HCT116 (cell line): ENCODE measurements at regions not wholly inside any gene's neighbourhood (a gene's known extent, or its start where the extent isn't known, plus 50 kb on each side); places are given as distances from the start of the nearest gene placed in this dataset.

Source experiments
- ATAC-seq: fragments of 200-7000 bp; cut with Tn5 transposase; 2 replicates; pipeline ENCODE4 v1.9.1; 2020; ENCODE audit warnings: mild to moderate bottlenecking, moderate library complexity
- BruUV-seq: library from RNA; stranded (reverse); fragments of 400-500 nt; replicated peaks from 2 replicates; lab custom pipeline; 2021; lab: Mats Ljungman, UMichigan
- CTCF ChIA-PET: fragments of 300-600 bp; sonication (Branson Sonifier 250); formaldehyde crosslinking; loops from one replicate; lab custom pipeline; 2021; ENCODE audit warnings: antibody characterized with exemption; lab: Charles Lee
- POLR2A ChIA-PET: fragments of 300-600, 350-600 bp; sonication (Branson Sonifier 250); formaldehyde crosslinking; loops from one replicate; lab custom pipeline; 2021; ENCODE audit warnings: antibody characterized with exemption; lab: Charles Lee
- RAD21 ChIA-PET, 2 experiments: fragments of 300-600 bp; sonication (Branson Sonifier 250); formaldehyde crosslinking; loops; one replicate each; lab custom pipeline; 2023; ENCODE audit warnings: low total read pairs in 2 of 2; ENCODE audit not compliant: uncharacterized antibody in 2 of 2, unreplicated experiment in 2 of 2, low non-redundant PET in 1 of 2; lab: Charles Lee
- DNase-seq: peaks from one replicate; pipeline ENCODE4 v3.0.0-alpha.2; 2010; ENCODE audit warnings: low read depth, low spot score
- H2AFZ ChIP-seq: fragments of 200-600 bp; shearing (Covaris generic), sonication (generic); 2 replicates; pipeline ENCODE4 v1.6.1; 2017; ENCODE audit warnings: low read depth, mixed run types, mixed read lengths, antibody characterized with exemption, low read length; ENCODE audit not compliant: poor library complexity, severe bottlenecking
- H3K27ac ChIP-seq: 2 replicates; pipeline ENCODE4 v1.5.1; 2012; ENCODE audit warnings: low read depth, low read length
- H3K27me3 ChIP-seq: fragments of 200-600 bp; sonication (generic); 2 replicates; pipeline ENCODE4 v1.6.1; 2016; ENCODE audit warnings: mixed run types, low read length, mixed read lengths; ENCODE audit not compliant: insufficient read depth
- H3K36me3 ChIP-seq, 2 experiments: fragments of 200-500 bp in 1 of 2; fragments of 200-600 bp in 1 of 2; sonication (Bioruptor generic) in 1 of 2; sonication (generic) in 1 of 2; 2 replicates each; pipeline versions ENCODE4 v1.5.1 to v1.6.1; 2014 to 2016; ENCODE audit warnings: low read length in 2 of 2, inconsistent platforms in 1 of 2, mixed read lengths in 1 of 2, mixed run types in 1 of 2; ENCODE audit not compliant: insufficient read depth in 2 of 2, control insufficient read depth in 1 of 2
- H3K4me1 ChIP-seq, 2 experiments: fragments of 200-600 bp in 1 of 2; sonication (generic) in 1 of 2; 2 replicates each; pipeline versions ENCODE4 v1.5.1 to v1.6.1; 2012 to 2017; ENCODE audit warnings: low read length in 2 of 2, inconsistent platforms in 1 of 2, mild to moderate bottlenecking in 1 of 2, mixed read lengths in 1 of 2, mixed run types in 1 of 2, moderate library complexity in 1 of 2; ENCODE audit not compliant: insufficient read depth in 2 of 2, control insufficient read depth in 1 of 2
- H3K4me2 ChIP-seq: fragments of 200-600 bp; sonication (generic); 2 replicates; pipeline ENCODE4 v1.6.1; 2017; ENCODE audit warnings: mixed run types, low read length, mixed read lengths
- H3K4me3 ChIP-seq, 2 experiments: fragments of 200-600 bp in 1 of 2; sonication (generic) in 1 of 2; replicated peaks in 1 of 2; 2 replicates each; pipeline ENCODE4 v1.5.1; 2011 to 2016; ENCODE audit warnings: low read length in 2 of 2, control low read depth in 1 of 2, low read depth in 1 of 2, mild to moderate bottlenecking in 1 of 2, mixed read lengths in 1 of 2, mixed run types in 1 of 2
- H3K79me2 ChIP-seq: fragments of 200-600 bp; sonication (generic); 2 replicates; pipeline ENCODE4 v1.6.1; 2017; ENCODE audit warnings: mild to moderate bottlenecking, mixed run types, low read length, moderate library complexity, mixed read lengths; ENCODE audit not compliant: insufficient read depth
- H3K9ac ChIP-seq: fragments of 200-600 bp; sonication (generic); 2 replicates; pipeline ENCODE4 v1.6.1; 2016; ENCODE audit warnings: low read length, mixed read lengths
- H3K9me2 ChIP-seq: fragments of 200-600 bp; sonication (generic), shearing (Covaris generic); 2 replicates; pipeline ENCODE4 v1.6.1; 2017; ENCODE audit warnings: mixed run types, mild to moderate bottlenecking, moderate library complexity; ENCODE audit not compliant: insufficient read depth
- H3K9me3 ChIP-seq, 2 experiments: fragments of 200-500 bp in 1 of 2; fragments of 200-600 bp in 1 of 2; sonication (Bioruptor generic) in 1 of 2; sonication (generic) in 1 of 2; 2 replicates each; pipeline ENCODE4 v1.6.1; 2014 to 2017; ENCODE audit warnings: low read length in 2 of 2, mixed read lengths in 2 of 2, inconsistent platforms in 1 of 2, low read depth in 1 of 2, mild to moderate bottlenecking in 1 of 2, mixed run types in 1 of 2, moderate library complexity in 1 of 2; ENCODE audit not compliant: control insufficient read depth in 1 of 2, insufficient read depth in 1 of 2
- H4K20me1 ChIP-seq: fragments of 200-600 bp; sonication (generic), shearing (Covaris generic); 2 replicates; pipeline ENCODE4 v1.6.1; 2017; ENCODE audit warnings: mixed run types, mild to moderate bottlenecking, moderate library complexity; ENCODE audit not compliant: insufficient read depth
- CBX3 ChIP-seq: IDR thresholded peaks from 2 replicates; pipeline ENCODE4 v1.6.1; 2012; ENCODE audit warnings: low read depth
- CEBPB ChIP-seq: IDR thresholded peaks from 2 replicates; pipeline ENCODE4 v1.6.1; 2012; ENCODE audit warnings: low read depth
- ELF1 ChIP-seq: IDR thresholded peaks from 2 replicates; pipeline ENCODE4 v1.6.1; 2012; ENCODE audit warnings: low read depth, borderline replicate concordance
- EZH2 ChIP-seq: fragments of 200-600 bp; sonication (generic); IDR thresholded peaks from 2 replicates; pipeline ENCODE4 v1.6.1; 2017; ENCODE audit warnings: antibody characterized with exemption, mixed run types
- FOSL1 ChIP-seq: IDR thresholded peaks from 2 replicates; pipeline ENCODE4 v1.6.1; 2012; ENCODE audit warnings: low read depth
- POLR2AphosphoS5 ChIP-seq: IDR thresholded peaks from 2 replicates; pipeline ENCODE4 v1.6.1; 2011; ENCODE audit warnings: mild to moderate bottlenecking, low read depth, low read length, moderate library complexity
- RAD21 ChIP-seq: IDR thresholded peaks from 2 replicates; pipeline ENCODE4 v1.6.1; 2012; ENCODE audit warnings: low read depth, mild to moderate bottlenecking
- SIN3A ChIP-seq: IDR thresholded peaks from 2 replicates; pipeline ENCODE4 v1.6.1; 2012; ENCODE audit warnings: low read depth
- SP1 ChIP-seq: IDR thresholded peaks from 2 replicates; pipeline ENCODE4 v1.6.1; 2012; ENCODE audit warnings: low read depth
- SRF ChIP-seq: IDR thresholded peaks from 2 replicates; pipeline ENCODE4 v1.6.1; 2012; ENCODE audit warnings: low read depth
- TCF7L2 ChIP-seq: IDR thresholded peaks from 2 replicates; pipeline ENCODE4 v1.7.0; 2011; ENCODE audit warnings: borderline replicate concordance, inconsistent platforms; ENCODE audit not compliant: insufficient read depth, insufficient read length; ENCODE audit errors: extremely low read depth
- YY1 ChIP-seq: IDR thresholded peaks from 2 replicates; pipeline ENCODE4 v1.6.1; 2011; ENCODE audit warnings: low read length, low read depth, moderate library complexity, mild to moderate bottlenecking; ENCODE audit not compliant: insufficient replicate concordance; ENCODE audit errors: extremely low read depth
- ZFX ChIP-seq: fragments of 450-650 bp; IDR thresholded peaks from 2 replicates; pipeline ENCODE4 v1.6.1; 2017
- ZNF274 ChIP-seq: fragments of 200-500 bp; sonication (Bioruptor generic); IDR thresholded peaks from 2 replicates; pipeline ENCODE4 v1.6.1; 2014; ENCODE audit warnings: mild to moderate bottlenecking, low read depth, low read length, inconsistent platforms
- intact Hi-C: fragments of 100-400 bp; cut with micrococcal nuclease; formaldehyde crosslinking; loops from 2 replicates; pipeline ENCODE4 v1.10.0; 2022
- TF ChIP-seq, protein P1 (sequence below): IDR thresholded peaks from 2 replicates; pipeline ENCODE4 v1.6.1; 2012
- TF ChIP-seq, protein P2 (sequence below): IDR thresholded peaks from 2 replicates; pipeline ENCODE4 v1.6.1; 2012; ENCODE audit warnings: low read depth
- TF ChIP-seq, protein P3 (sequence below): IDR thresholded peaks from 2 replicates; pipeline ENCODE4 v1.6.1; 2011; ENCODE audit warnings: mild to moderate bottlenecking, low read length, moderate library complexity; ENCODE audit not compliant: insufficient replicate concordance; ENCODE audit errors: extremely low read depth

- H3K27me3 ChIP-seq: no peaks in the 10 kb centered on the region
- RAD21 ChIA-PET: no interaction called here
- H4K20me1 ChIP-seq: no peaks in the 10 kb centered on the region
- no peak overlapping the region for H2AFZ ChIP-seq
- TF ChIP-seq SP1 (no peak), CBX3 (no peak), EZH2 (no peak), TCF7L2 (no peak), ZFX (no peak), POLR2AphosphoS5 (no peak), CEBPB (no peak), ZNF274 (no peak), ELF1 (no peak), RAD21 (no peak), YY1 (no peak), SRF (no peak), SIN3A (no peak), FOSL1 (no peak)
- TF ChIP-seq, protein P1, sequence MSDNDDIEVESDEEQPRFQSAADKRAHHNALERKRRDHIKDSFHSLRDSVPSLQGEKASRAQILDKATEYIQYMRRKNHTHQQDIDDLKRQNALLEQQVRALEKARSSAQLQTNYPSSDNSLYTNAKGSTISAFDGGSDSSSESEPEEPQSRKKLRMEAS: no peak
- TF ChIP-seq, protein P2, sequence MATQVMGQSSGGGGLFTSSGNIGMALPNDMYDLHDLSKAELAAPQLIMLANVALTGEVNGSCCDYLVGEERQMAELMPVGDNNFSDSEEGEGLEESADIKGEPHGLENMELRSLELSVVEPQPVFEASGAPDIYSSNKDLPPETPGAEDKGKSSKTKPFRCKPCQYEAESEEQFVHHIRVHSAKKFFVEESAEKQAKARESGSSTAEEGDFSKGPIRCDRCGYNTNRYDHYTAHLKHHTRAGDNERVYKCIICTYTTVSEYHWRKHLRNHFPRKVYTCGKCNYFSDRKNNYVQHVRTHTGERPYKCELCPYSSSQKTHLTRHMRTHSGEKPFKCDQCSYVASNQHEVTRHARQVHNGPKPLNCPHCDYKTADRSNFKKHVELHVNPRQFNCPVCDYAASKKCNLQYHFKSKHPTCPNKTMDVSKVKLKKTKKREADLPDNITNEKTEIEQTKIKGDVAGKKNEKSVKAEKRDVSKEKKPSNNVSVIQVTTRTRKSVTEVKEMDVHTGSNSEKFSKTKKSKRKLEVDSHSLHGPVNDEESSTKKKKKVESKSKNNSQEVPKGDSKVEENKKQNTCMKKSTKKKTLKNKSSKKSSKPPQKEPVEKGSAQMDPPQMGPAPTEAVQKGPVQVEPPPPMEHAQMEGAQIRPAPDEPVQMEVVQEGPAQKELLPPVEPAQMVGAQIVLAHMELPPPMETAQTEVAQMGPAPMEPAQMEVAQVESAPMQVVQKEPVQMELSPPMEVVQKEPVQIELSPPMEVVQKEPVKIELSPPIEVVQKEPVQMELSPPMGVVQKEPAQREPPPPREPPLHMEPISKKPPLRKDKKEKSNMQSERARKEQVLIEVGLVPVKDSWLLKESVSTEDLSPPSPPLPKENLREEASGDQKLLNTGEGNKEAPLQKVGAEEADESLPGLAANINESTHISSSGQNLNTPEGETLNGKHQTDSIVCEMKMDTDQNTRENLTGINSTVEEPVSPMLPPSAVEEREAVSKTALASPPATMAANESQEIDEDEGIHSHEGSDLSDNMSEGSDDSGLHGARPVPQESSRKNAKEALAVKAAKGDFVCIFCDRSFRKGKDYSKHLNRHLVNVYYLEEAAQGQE: no peak
- TF ChIP-seq, protein P3, sequence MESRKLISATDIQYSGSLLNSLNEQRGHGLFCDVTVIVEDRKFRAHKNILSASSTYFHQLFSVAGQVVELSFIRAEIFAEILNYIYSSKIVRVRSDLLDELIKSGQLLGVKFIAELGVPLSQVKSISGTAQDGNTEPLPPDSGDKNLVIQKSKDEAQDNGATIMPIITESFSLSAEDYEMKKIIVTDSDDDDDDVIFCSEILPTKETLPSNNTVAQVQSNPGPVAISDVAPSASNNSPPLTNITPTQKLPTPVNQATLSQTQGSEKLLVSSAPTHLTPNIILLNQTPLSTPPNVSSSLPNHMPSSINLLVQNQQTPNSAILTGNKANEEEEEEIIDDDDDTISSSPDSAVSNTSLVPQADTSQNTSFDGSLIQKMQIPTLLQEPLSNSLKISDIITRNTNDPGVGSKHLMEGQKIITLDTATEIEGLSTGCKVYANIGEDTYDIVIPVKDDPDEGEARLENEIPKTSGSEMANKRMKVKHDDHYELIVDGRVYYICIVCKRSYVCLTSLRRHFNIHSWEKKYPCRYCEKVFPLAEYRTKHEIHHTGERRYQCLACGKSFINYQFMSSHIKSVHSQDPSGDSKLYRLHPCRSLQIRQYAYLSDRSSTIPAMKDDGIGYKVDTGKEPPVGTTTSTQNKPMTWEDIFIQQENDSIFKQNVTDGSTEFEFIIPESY: no peak
- TF ChIP-seq, all 23 proteins: peak for 0
- ChIA-PET POLR2A (no interaction called here), CTCF (no interaction called here)
- H3K79me2 ChIP-seq: no peaks in the 10 kb centered on the region
- H3K4me3 ChIP-seq: no peak overlapping the region
- H3K4me1 ChIP-seq: no peaks in the 10 kb centered on the region
- H3K4me2 ChIP-seq: no peak overlapping the region
- no peak overlapping the region for H3K27ac ChIP-seq
- no peak overlapping the region for H3K9ac ChIP-seq
- no peak for DNase-seq
- ATAC-seq: no peak
- H3K9me3 ChIP-seq: no peaks in the 10 kb centered on the region
- intact Hi-C loops: no loop called here
- H3K36me3 ChIP-seq: no peaks in the 10 kb centered on the region
- H3K9me2 ChIP-seq: no peaks in the 10 kb centered on the region
- BruUV-seq: no TSS peak
These were observed 85.5 kb upstream of the IQCM start for GRCh38 chr4:149901128-149901527.
